T-helper 9 cell (primary cell): ENCODE measurements at regions not wholly inside any gene's neighbourhood (a gene's known extent, or its start where the extent isn't known, plus 50 kb on each side); places are given as distances from the start of the nearest gene placed in this dataset.
"Not testable (repeated sequence)": the region's sequence is repeated elsewhere in the genome, so short reads cannot be mapped to it uniquely, and the experiment has no call there.

Experiments
- DNase-seq: peaks from one replicate; pipeline ENCODE4 v3.0.0-alpha.2; 2020

DNA sequence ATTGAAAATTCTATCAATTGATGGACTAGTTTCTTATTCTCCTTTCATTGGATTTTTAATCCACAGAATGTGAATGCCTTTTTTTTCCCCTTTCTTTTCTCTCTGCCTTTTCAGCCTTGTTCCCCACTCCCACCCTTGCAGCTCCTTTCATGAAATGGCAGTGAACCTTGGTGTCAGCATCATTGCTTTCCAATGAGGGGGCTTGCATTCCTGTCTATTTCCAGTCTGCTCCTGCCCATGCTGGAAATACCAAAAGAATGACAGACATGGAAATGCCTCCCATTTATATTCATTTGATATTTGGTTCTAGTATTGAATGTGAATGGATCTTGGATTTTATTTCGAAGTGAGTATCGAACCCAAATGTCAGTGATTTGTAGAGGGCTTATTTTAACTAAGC is 162.7 kb upstream of the SGCD start:
- no peak for DNase-seq

GRCh38 chr5:156169495-156169894 is 157.5 kb upstream of the SGCD start:
- DNase-seq = no peak

GRCh38 chr5:156170351-156170961 is 156.5 kb upstream of the SGCD start:
- no peak for DNase-seq

DNA sequence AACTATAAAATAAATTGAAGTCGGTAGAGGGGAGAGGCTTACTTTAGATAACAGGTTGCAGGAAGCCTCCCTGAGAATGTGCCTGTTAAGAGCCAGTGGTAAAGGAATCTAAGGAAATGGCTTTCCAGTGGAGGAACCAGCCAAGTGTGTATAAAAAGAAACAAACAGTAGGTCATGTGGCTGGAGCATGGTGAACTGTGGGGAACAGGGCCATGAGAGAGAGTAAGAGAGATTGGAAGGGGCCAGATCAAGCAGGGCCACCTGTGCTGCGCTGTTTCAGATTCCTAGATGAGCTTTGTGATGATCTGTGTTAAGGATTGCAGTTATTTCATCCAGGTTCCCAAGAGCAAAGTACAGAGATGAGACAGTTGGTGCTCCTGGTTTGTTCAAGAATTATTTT is 152.7 kb upstream of the SGCD start:
- DNase-seq = no peak

DNA sequence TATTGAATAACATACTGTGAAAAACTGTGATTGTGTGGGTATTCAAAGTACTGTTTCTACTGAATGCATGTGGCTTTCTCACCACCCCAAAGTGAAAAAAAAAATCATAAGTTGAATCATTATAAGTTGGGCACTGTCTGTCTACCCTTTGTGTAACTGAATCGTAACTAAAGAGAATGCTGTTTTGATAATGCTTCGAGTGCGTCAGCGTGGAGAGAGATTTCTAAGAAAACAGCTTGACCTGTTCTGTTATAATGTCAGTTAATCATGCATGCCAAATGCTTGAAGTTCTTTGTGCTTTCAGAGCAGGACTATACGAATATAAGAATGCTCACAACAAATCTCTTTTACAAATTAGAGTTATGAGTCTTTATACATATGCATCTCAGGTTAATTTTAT is 148.8 kb upstream of the SGCD start:
- DNase-seq = no peak

DNA sequence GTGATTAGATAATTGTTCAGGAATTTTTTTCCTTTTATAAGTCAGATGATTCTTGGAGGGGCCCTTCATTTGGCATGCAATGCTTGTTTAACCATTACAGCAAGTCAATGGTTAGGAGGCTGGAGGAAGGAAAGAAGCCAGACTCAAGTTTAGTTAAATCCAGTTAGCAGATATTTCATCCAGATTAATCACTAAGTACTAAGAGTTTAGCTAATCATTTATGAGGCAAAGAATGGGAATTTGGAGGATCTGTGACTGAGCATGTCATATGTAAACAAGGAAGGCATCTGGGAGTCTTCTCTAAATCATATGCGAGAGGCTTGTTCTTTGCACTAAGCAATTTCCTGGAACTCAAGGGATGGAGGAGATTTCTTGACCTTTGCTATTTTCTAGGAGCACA is 145.3 kb upstream of the SGCD start:
- no peak for DNase-seq

GRCh38 chr5:156182174-156182967 is 144.6 kb upstream of the SGCD start:
- DNase-seq = no peak

DNA sequence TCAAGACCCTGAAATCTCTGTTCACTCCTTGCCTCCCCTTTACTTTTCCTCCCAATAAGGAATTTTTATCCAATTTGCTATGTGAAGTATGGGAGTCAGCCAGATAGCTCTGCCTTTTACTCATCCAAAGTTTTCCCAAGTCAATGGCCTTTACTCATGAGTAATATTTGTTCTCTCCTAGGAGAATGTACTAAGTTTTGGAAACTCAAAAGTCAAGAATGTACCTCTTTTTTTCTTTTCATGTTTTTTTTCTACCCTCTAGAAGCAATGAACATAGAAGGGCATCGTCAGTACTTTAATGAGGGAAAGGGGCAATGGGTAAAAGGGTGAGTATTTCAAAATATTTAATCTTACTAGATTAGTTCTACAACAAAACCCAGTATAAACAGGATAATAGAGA is 140.2 kb upstream of the SGCD start:
- no peak for DNase-seq

DNA sequence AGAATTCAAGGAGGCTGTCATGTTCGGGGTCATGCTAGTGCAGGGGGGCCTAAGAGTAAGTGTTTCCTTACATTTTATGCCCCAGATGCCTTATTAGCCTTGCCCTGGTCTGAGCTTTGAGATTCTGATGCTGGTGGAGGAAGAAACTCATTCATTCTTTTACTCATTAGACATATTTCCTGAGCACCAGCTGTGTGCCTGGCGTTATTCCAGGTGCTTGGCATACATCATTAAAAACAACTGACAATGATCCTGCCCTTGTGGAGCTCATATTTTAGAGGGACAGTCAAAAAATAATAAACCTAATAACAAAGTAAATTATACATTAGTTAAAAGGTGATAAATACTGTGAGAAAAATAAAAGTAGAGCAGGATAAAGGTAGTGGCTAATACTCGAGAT is 138.9 kb upstream of the SGCD start:
- DNase-seq = no peak

DNA sequence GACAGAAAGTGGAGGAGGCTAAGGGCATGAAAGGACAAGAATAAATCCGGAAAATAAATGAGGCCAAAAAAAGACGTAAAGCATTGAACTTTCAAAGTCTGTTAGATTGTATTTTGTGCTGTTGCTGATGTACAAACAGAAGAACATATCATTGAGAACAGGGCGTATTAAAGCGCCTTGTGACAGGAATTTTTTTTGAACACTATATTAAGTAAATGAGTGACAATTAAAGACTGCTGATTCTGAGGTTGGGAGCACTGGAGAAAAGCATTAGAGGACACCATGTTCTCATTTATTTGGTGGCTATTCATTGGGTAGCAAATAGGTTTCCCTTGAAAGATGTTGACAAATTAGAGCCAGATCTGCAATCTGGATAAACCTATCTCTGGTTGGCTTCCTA is 137.3 kb upstream of the SGCD start:
- DNase-seq = no peak

DNA sequence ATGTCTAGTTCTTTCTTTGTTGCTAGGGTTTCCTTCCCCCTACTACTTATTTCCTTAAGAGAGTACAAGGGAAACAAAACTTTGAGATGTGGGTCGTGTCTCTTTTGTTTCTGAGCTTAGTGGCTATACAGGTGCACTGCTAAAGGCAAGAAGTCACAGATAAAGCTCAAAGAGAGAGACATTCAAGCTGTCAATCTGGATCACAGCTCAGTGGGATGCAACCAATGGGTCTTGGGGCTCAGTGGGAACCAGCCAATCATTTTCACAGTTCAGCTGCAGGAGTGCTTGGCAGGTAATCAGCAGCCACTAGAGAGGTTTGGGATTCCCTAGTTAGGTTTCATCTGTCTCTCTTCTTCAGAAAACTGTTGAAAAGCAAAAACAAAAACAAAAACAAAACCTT is 135.4 kb upstream of the SGCD start:
- no peak for DNase-seq

GRCh38 chr5:156197042-156197635 is 129.8 kb upstream of the SGCD start:
- no peak for DNase-seq

GRCh38 chr5:156199045-156199444 is 127.9 kb upstream of the SGCD start:
- no peak for DNase-seq

DNA sequence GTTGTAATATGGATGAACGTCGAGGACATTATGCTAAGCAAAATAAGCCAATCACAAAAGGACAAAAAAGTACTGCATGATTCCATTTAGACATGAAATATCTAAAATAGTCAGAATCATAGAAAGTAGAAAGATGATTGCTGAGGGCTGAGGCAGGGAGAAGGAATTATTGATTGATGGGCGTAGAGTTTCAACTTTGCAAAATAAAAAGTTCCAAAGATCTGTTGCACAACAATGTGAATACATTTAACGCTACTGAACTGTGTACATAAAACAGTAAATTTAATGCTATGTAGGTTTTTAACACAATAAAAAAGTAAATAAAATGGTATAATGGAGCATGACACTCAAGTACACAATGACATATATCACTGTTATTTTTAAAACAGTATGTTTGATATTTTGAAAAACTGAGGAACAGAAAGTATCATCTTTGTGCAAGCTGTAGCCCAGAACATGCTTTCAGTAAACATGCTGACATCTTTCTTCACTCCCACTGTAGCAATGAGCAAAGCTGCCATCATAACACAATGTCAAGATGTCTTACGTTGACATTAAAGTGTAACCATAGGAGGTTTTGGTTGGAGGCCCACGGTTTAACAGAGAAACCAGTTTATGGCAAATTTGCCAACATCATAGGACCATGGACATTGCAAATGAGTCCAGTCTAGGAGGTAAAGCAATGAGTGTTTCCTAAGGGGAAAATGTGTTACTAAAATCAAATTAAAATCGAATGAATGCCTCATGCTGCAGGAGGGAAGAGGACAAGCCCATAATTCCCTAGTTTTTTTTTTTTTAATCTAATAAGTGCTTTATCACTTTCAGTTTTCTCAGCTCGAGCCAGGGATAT is 125.8 kb upstream of the SGCD start:
- no peak for DNase-seq

GRCh38 chr5:156201788-156202403 is 125.1 kb upstream of the SGCD start:
- no peak for DNase-seq

- no peak for DNase-seq
Measured at GRCh38 chr5:156208271-156208670, 118.7 kb upstream of the SGCD start.

- DNase-seq = no peak
Measured at GRCh38 chr5:156218367-156219158, 108.4 kb upstream of the SGCD start.

DNA sequence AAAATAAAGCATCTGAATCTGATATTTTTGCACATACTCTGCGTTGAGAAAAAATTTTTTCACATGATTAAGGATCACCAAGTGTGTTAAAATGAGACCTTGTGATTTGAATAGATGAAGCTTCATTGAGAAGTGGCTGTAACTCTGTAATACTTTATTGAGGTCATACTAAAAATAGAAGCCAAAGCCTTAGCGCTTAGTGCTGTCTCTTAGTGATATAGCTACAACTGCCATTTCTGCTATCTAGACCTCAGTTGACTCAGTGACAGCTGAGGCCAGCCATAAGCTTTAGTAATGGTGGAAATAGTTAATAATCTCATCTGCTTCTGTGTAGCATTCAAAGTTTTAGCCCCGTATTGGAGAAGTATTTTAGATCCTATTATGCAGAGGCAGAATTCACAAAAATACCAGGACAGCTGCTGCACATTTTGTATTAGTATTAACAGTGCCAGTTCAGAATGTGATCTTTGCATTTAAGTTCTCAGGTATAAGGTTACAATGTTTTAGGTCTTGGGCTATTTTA is 107.4 kb upstream of the SGCD start:
- DNase-seq = no peak

GRCh38 chr5:156221816-156222215 is 105.1 kb upstream of the SGCD start:
- no peak for DNase-seq

DNA sequence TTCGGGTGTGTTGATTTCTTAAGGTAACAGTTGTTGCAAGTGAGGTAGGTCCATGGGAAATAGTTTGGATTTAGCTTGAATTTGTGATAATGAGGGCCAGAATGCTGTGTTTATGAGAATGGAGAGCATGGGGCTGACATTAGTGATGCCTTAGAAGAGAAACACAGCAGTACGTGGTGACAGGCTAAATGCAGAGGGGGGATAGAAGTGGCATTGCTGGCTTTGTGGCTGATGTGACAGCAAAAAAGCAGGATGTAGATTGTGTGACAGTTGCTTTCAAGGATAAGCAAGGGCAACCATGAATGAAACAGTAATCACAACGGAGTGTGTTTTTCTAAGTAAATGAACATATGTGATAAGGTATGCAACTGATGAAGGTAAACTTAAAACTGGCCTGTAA is 103.4 kb upstream of the SGCD start:
- no peak for DNase-seq

DNA sequence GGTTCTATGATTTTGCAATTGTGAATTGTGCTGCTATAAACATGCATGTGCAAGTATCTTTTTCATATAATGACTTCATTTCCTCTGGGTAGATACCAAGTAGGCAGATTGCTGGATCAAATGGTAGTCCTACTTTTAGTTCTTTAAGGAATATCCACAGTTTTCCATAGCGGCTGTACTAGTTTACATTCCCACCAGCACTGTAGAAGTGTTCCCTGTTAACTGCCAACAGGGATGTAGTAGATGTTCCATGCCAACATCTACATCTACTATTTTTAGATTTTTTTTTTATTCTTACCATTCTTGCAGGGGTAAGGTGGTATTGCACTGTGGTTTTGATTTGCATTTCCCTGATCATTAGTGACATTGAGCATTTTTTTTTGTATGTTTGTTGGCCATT is 100.5 kb upstream of the SGCD start:
- DNase-seq = not testable (repeated sequence)

GRCh38 chr5:156230887-156231286 is 96.1 kb upstream of the SGCD start:
- no peak for DNase-seq
